ENCODE measurements at regions not wholly inside any gene's neighbourhood (a gene's known extent, or its start where the extent isn't known, plus 50 kb on each side); places are given as distances from the start of the nearest gene placed in this dataset.
A peak's percentile ranks its signal among the peaks of the same experiment; 100 is the strongest.

DNA sequence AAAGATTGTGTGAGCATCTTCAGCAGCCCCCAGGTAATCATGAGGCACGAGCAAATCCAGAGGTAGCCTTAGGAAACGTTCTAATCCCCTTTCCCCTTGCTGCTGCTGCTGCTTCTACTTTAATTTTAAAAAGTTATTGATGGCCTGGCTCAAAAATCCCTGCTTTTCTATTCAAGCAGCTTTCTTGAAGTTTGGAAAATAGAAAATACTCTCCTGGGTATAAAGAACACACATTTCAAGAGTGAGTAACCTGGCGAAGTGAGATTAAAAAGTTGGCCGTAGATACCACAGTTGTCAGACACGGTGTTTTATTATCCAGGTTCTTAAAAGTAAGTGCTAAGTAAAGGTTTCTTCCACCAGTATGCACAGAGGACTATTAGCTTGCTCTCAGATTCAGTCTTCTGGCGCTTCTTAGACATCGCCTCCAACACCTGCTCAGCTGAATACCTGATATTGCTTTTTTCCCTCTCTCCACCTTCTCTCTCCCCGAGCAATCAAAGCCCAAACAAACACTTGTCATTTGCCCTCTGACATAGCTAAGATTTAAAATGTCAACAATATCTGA, 150.7 kb downstream of the EDN3 start:
- Histone ChIP-seq H3K27ac (no peak overlapping the region), H3K27me3 (ENCODE audit: insufficient read depth, low read depth, severe bottlenecking) (no peaks in the 10 kb centered on the region), H3K9me3 (ENCODE audit: severe bottlenecking) (no peaks in the 10 kb centered on the region), H3K36me3 (no peaks in the 10 kb centered on the region), H3K4me3 (ENCODE audit: low read depth, low read length) (no peak overlapping the region)
- no peak for DNase-seq
- TF ChIP-seq, protein P1, sequence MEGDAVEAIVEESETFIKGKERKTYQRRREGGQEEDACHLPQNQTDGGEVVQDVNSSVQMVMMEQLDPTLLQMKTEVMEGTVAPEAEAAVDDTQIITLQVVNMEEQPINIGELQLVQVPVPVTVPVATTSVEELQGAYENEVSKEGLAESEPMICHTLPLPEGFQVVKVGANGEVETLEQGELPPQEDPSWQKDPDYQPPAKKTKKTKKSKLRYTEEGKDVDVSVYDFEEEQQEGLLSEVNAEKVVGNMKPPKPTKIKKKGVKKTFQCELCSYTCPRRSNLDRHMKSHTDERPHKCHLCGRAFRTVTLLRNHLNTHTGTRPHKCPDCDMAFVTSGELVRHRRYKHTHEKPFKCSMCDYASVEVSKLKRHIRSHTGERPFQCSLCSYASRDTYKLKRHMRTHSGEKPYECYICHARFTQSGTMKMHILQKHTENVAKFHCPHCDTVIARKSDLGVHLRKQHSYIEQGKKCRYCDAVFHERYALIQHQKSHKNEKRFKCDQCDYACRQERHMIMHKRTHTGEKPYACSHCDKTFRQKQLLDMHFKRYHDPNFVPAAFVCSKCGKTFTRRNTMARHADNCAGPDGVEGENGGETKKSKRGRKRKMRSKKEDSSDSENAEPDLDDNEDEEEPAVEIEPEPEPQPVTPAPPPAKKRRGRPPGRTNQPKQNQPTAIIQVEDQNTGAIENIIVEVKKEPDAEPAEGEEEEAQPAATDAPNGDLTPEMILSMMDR (IDR thresholded peaks at IDR 0.05; ENCODE audit: low read depth, low read length), result no peak

DNA sequence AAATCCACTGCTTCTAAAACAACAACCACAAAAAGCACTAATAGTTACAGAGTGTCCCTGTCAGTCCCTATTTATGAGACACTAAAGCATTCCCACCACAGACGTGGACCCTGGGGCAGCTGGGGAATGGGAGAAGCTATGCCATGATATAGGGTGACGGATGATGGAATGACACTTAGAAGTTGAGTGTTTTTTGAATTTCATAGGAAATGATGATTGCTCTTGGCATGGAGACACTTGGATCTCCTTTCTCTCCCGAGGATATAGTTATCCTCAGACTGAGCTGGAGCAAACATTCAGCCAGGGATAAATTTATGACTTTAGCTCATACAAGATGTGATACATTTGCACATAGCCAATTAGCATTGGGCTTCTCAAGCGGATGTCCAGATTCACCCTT, 151.2 kb downstream of the EDN3 start:
- no peak for DNase-seq
- Histone ChIP-seq H3K27ac (no peak overlapping the region), H3K36me3 (no peaks in the 10 kb centered on the region), H3K4me3 (ENCODE audit: low read depth, low read length) (no peak overlapping the region), H3K9me3 (ENCODE audit: severe bottlenecking) (no peaks in the 10 kb centered on the region), H3K27me3 (ENCODE audit: insufficient read depth, low read depth, severe bottlenecking) (no peaks in the 10 kb centered on the region)
- TF ChIP-seq, protein P1 (IDR thresholded peaks at IDR 0.05; ENCODE audit: low read depth, low read length), result no peak

DNA sequence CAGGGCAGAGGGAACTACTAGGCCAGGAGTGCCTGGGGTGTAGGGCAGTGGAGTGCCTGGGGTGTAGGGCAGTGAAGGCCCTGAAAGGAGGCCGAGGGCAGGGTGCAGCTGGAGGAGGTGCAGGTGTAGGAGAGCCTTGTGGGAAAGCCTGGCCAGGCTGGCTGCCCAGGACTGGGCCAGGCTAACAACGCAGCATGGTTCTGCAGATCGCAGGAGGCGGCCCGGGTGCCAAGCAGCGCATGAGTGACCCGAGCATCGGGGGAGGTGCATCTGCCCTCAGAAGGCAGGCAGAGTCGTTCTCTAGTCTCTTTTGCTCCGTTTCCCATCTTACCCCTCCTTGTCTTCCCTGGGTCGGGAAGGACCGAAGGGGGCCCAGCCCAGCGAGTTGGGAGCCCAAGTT, 151.5 kb upstream of the PHACTR3 start:
- no peaks in the 10 kb centered on the region for H3K27me3 ChIP-seq (ENCODE audit: insufficient read depth, low read depth, severe bottlenecking)
- no peak for DNase-seq
- H3K4me3 ChIP-seq (ENCODE audit: low read depth, low read length), result no peak overlapping the region
- H3K27ac ChIP-seq, result no peak overlapping the region
- no peaks in the 10 kb centered on the region for H3K9me3 ChIP-seq (ENCODE audit: severe bottlenecking)
- TF ChIP-seq, protein P1 (IDR thresholded peaks at IDR 0.05; ENCODE audit: low read depth, low read length), result no peak
- H3K36me3 ChIP-seq, result no peaks in the 10 kb centered on the region

DNA sequence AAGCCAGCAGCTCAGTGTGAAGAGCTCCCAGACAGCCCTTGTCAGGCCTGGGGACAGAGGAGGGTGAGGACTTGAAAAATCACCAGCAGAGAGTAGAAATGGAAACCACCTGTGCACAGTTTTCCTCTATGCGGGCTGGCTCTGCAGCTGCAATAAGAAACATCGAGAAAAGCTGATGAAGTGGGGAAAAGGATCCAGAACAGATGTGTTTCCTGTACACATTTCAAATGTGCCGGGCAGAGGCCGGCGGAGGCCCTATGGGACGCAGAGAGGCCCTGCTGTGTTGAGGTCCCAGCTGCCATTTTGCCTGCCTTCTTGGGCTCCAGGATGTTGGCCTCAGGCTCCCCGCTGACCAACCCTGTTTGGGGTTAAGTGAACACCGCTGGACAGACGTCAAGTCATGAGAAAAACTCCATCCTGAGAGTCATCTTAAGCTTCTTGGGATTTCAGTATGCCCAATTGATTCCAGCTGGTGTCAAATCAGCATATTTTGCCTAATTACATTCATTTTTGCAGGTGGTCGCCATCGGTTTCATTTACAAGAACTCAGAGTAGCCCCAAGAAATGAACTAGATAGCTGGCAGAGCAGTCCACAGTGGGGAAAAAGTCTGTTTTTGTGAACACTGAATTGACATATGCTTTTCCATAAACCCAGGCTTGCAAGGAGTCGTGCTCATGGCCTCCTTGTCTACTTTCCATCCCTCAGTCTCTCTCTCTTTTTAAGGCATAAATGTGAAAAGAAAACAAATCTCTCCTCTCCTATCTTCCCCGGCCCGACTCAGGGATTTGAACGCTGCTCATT, 150.4 kb upstream of the PHACTR3 start:
- Histone ChIP-seq H3K4me3 (ENCODE audit: low read depth, low read length) (no peak overlapping the region), H3K36me3 (no peaks in the 10 kb centered on the region), H3K27me3 (ENCODE audit: insufficient read depth, low read depth, severe bottlenecking) (no peaks in the 10 kb centered on the region), H3K9me3 (ENCODE audit: severe bottlenecking) (no peaks in the 10 kb centered on the region), H3K27ac (no peak overlapping the region)
- DNase-seq, result no peak
- TF ChIP-seq, protein P1 (IDR thresholded peaks at IDR 0.05; ENCODE audit: low read depth, low read length), result no peak

DNA sequence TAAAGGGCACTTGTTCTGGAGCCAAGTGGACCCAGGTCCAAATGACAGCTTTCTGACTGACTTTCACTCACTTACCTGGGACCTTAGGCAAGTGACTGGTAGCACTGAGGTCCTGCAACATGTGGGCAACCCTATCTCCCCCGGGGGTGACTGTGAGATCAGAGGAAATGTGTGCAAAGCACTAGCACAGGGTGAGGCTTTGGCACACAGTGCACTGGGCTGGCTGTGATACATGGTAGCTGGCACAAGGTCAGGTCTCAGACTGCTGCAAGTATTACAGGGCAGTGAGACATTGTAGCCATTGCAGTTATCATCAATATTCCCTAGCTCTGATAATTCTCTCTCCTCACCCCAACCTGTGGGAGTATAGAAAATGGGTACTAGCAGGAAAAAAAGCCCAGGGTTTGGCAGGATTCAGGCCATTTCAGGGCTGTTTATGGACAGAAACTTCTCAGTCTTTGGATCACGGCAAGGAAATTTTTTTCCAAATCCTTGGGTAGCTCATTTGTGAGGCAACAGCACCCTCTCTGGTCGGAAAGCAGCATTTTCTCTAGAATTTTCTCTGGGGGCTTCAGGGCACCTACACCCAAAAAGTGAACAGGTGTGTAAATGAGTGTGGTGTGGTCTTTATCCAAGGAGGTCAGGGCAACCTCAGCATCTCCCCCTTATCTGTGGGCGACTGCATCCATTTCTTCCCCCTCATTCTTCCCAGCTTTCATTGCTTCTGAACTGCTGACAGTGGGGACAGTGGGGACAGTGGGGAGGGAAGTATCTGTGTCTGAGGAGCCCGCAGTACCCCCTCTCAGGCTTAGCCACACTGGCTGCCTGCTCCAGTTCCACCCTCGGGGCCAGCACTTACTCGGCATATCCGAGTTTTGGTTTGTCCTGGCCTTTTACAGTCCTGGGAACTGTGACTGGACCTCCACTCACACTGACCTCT, 148.7 kb upstream of the PHACTR3 start:
- Histone ChIP-seq H3K27ac (no peak overlapping the region), H3K9me3 (ENCODE audit: severe bottlenecking) (no peaks in the 10 kb centered on the region), H3K4me3 (ENCODE audit: low read depth, low read length) (no peak overlapping the region), H3K36me3 (no peaks in the 10 kb centered on the region), H3K27me3 (ENCODE audit: insufficient read depth, low read depth, severe bottlenecking) (no peaks in the 10 kb centered on the region)
- TF ChIP-seq, protein P1 (IDR thresholded peaks at IDR 0.05; ENCODE audit: low read depth, low read length), result peak; percentile 72
- peak; percentile 16 for DNase-seq
